Stomach (tissue), 8 donors: ENCODE measurements at regions not wholly inside any gene's neighbourhood (a gene's known extent, or its start where the extent isn't known, plus 50 kb on each side); places are given as distances from the start of the nearest gene placed in this dataset.

Source experiments
- DNase-seq, 2 donors: peaks; one replicate each; pipeline versions ENCODE4 v3.0.0 to v3.0.0-alpha.2; 2013 to 2019
- H3K27ac ChIP-seq, 5 donors: fragments of 200-600 bp in 4 of 5; sonication (generic) in 4 of 5; one replicate each; pipeline ENCODE4 v1.5.1; 2013 to 2019; ENCODE audit warnings: mild to moderate bottlenecking in 1 of 5, moderate library complexity in 1 of 5
- H3K27me3 ChIP-seq, 3 donors: fragments of 200-600 bp; sonication (generic); one replicate each; pipeline ENCODE4 v1.5.1; 2017 to 2019; ENCODE audit warnings: mixed run types in 1 of 3
- H3K36me3 ChIP-seq, 4 donors: fragments of 200-600 bp; sonication (generic); 1 replicate in 3 of 4; 2 replicates in 1 of 4; pipeline ENCODE4 v1.5.1; 2016 to 2019
- H3K4me1 ChIP-seq, 4 donors: fragments of 200-600 bp; sonication (generic); one replicate each; pipeline ENCODE4 v1.5.1; 2016 to 2019
- H3K4me3 ChIP-seq, 4 donors: fragments of 200-600 bp; sonication (generic) in 3 of 4; one replicate each; pipeline ENCODE4 v1.5.1; 2016 to 2019; ENCODE audit warnings: mild to moderate bottlenecking in 1 of 4
- H3K9me3 ChIP-seq, 4 donors: fragments of 200-600 bp; sonication (generic); one replicate each; pipeline ENCODE4 v1.5.1; 2016 to 2019
- CTCF ChIP-seq, 7 experiments: fragments of 450-650 bp in 4 of 7; fragments of 200-600 bp in 3 of 7; sonication (generic) in 3 of 7; IDR thresholded peaks; one replicate each; pipeline ENCODE4 v1.5.1; 2016 to 2019; ENCODE audit warnings: antibody characterized with exemption in 7 of 7, control low read depth in 2 of 7, mild to moderate bottlenecking in 1 of 7
- EP300 ChIP-seq: sonication (generic); formaldehyde crosslinking; IDR thresholded peaks from one replicate; pipeline ENCODE4 v1.6.1; 2017; ENCODE audit warnings: antibody characterized with exemption
- POLR2A ChIP-seq, 4 donors: fragments of 450-650 bp; IDR thresholded peaks; one replicate each; pipeline ENCODE4 v1.6.1; 2016; ENCODE audit warnings: antibody characterized with exemption in 4 of 4, control low read depth in 2 of 4, mild to moderate bottlenecking in 1 of 4, moderate library complexity in 1 of 4
- POLR2AphosphoS5 ChIP-seq, 3 donors: sonication (generic); formaldehyde crosslinking; IDR thresholded peaks; one replicate each; pipeline ENCODE4 v1.6.1; 2016; ENCODE audit warnings: antibody characterized with exemption in 3 of 3
- WGBS, 5 donors: extraction: QIAGEN DNeasy Blood & Tissue Kit in 3 of 5; methylation state at CpG; one replicate each; pipeline versions ENCODE4 v1.1.5 to v1.1.7; 2013 to 2018; 5-methylcytosine and 5-hydroxymethylcytosine counted together
- intact Hi-C: fragments of 100-400 bp; cut with DNase I; formaldehyde crosslinking; loops from one replicate; pipeline ENCODE4 v1.15.1; 2023; ENCODE audit warnings: low total_unique reads
- donor health status: healthy with polysubstance abuse.
- donor health status: Bipolar disorder and iron deficiency.
- donor health status: healthy.

DNA sequence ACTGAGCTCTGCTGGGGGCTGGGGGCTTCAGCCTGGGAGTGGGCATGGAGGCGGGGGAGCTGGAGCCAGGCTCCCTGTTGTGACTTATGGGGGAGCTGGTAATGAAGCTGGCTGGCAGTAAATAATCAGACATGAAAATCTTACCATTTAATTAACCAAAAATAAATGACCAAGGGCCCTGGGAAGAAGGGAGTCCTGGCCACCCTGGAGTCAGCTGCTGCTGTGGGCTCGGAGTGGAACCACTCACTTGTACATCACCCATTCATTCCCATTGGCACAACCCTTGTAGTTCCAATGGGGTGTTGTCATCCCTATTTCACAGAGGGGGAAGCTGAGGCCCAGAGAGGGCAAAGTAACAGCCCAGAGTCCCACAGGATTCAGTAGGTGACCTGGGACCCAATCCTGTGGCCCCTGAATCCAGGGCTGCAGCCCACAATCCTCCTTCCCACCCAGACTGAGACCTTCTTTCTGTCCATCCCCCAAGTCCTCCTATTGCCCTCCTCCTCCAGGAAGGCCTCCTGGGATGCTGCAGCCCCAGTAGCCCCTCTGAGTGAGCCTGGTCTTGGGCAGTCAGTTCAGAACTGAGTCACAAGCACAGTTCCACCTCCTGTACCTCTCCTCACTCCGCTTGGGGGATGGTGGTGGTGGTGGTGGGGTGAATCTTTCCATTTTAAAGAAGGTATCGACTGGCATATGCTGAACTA, 259.4 kb upstream of the MVB12B start:
- Histone ChIP-seq H3K9me3 (peaks cover 0 to 5% (median 3%) of the 10 kb centered on the region in 4 donors), H3K36me3 (no peaks in the 10 kb centered on the region), H3K4me1 (no peaks in the 10 kb centered on the region), H3K27me3 (peaks cover 0 to 64% (median 11%) of the 10 kb centered on the region in 3 donors), H3K4me3 (no peak overlapping the region), H3K27ac (no peak overlapping the region)
- 56 to 73% (median 66%) methylated on average over 4 of the region's 4 CpGs for WGBS, 5 donors
- no peak for DNase-seq
- TF ChIP-seq CTCF (IDR thresholded peaks at IDR 0.05), result no peak
- no peak for TF ChIP-seq POLR2AphosphoS5 (IDR thresholded peaks at IDR 0.05)
- TF ChIP-seq POLR2A (IDR thresholded peaks at IDR 0.05), result no peak
- no peak for TF ChIP-seq EP300
- intact Hi-C loops, result no loop called here

GRCh38 chr9:126068534-126069230, 257.9 kb upstream of the MVB12B start:
- TF ChIP-seq POLR2AphosphoS5 (IDR thresholded peaks at IDR 0.05), result no peak
- H3K4me1 ChIP-seq, result no peaks in the 10 kb centered on the region
- DNase-seq, result no peak
- H3K27me3 ChIP-seq, result peaks cover 0 to 71% (median 11%) of the 10 kb centered on the region in 3 donors
- H3K27ac ChIP-seq, result no peak overlapping the region
- H3K4me3 ChIP-seq, result no peak overlapping the region
- H3K36me3 ChIP-seq, result no peaks in the 10 kb centered on the region
- no peaks in the 10 kb centered on the region for H3K9me3 ChIP-seq
- intact Hi-C loops, result no loop called here
- WGBS, 5 donors, result 80 to 84% (median 82%) methylated on average over 14 to 17 of the region's 17 CpGs

- Histone ChIP-seq H3K27me3 (peaks cover 0 to 72% (median 11%) of the 10 kb centered on the region in 3 donors), H3K9me3 (no peaks in the 10 kb centered on the region), H3K36me3 (no peaks in the 10 kb centered on the region), H3K27ac (no peak overlapping the region), H3K4me3 (no peak overlapping the region), H3K4me1 (no peaks in the 10 kb centered on the region)
- intact Hi-C loops, result no loop called here
- 55 to 64% (median 62%) methylated on average over 9 of the region's 9 CpGs for WGBS, 5 donors
- no peak for DNase-seq
- TF ChIP-seq POLR2AphosphoS5 (IDR thresholded peaks at IDR 0.05) (no peak), POLR2A (IDR thresholded peaks at IDR 0.05) (no peak), EP300 (no peak), CTCF (IDR thresholded peaks at IDR 0.05) (no peak)
These were observed 257.2 kb upstream of the MVB12B start for GRCh38 chr9:126069400-126069955.

DNA sequence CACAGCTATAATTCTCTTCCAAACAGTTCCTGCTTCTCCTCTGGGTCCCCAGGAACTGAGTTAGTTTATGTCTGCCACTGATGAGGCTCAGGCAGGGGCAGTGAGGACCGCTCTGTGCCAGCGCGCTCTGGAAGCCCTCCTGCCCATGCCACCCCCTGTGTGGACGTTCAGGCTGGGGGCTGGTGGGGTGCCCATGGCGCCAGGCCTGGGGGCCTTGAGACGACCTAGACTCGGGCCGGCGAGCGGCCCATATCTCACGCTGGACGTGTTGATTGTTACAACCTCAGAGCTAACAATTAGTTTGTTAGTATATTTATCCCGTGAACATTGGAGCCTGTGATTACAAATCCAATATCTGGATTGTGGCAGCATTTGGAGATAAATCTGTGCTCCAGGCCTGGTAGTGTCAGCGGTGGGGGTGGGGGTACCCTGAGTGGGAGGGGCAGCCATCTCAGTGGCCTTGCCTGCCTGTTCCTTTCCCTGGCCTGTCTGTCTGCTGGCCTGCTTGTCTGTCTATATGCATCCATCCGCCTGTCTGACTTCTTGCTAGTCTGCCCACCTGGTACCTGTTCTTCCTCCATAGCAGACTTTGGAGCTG, 256.5 kb upstream of the MVB12B start:
- H3K27me3 ChIP-seq, result peaks cover 0 to 70% (median 11%) of the 10 kb centered on the region in 3 donors
- H3K4me1 ChIP-seq, result no peaks in the 10 kb centered on the region
- no peak overlapping the region for H3K27ac ChIP-seq
- WGBS, 5 donors, result 53 to 73% (median 60%) methylated on average over 14 to 15 of the region's 15 CpGs
- no peak for DNase-seq
- no peaks in the 10 kb centered on the region for H3K36me3 ChIP-seq
- H3K9me3 ChIP-seq, result no peaks in the 10 kb centered on the region
- no peak for TF ChIP-seq POLR2A (IDR thresholded peaks at IDR 0.05)
- no peak for TF ChIP-seq POLR2AphosphoS5 (IDR thresholded peaks at IDR 0.05)
- TF ChIP-seq EP300, result no peak
- TF ChIP-seq CTCF (IDR thresholded peaks at IDR 0.05), result no peak
- no peak overlapping the region for H3K4me3 ChIP-seq
- intact Hi-C loops, result no loop called here
